ENCODE measurements at regions not wholly inside any gene's neighbourhood (a gene's known extent, or its start where the extent isn't known, plus 50 kb on each side); places are given as distances from the start of the nearest gene placed in this dataset.
A peak's percentile ranks its signal among the peaks of the same experiment; 100 is the strongest.

GRCh38 chr15:62464705-62465104 is 299.6 kb upstream of the C2CD4B start:
- Histone ChIP-seq H3K36me3 (no peaks in the 10 kb centered on the region), H3K4me1 (peaks cover 0 to 21% of the 10 kb centered on the region in 2 donors), H3K27ac (no peak overlapping the region), H3K27me3 (no peaks in the 10 kb centered on the region), H3K4me3 (no peak overlapping the region), H3K9me3 (no peaks in the 10 kb centered on the region)
- TF ChIP-seq, protein P1, sequence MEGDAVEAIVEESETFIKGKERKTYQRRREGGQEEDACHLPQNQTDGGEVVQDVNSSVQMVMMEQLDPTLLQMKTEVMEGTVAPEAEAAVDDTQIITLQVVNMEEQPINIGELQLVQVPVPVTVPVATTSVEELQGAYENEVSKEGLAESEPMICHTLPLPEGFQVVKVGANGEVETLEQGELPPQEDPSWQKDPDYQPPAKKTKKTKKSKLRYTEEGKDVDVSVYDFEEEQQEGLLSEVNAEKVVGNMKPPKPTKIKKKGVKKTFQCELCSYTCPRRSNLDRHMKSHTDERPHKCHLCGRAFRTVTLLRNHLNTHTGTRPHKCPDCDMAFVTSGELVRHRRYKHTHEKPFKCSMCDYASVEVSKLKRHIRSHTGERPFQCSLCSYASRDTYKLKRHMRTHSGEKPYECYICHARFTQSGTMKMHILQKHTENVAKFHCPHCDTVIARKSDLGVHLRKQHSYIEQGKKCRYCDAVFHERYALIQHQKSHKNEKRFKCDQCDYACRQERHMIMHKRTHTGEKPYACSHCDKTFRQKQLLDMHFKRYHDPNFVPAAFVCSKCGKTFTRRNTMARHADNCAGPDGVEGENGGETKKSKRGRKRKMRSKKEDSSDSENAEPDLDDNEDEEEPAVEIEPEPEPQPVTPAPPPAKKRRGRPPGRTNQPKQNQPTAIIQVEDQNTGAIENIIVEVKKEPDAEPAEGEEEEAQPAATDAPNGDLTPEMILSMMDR (IDR thresholded peaks at IDR 0.05), result no peak
- DNase-seq (ENCODE audit: low spot score), result no peak

GRCh38 chr15:62465173-62465572 is 300.1 kb upstream of the C2CD4B start:
- peaks cover 0 to 26% of the 10 kb centered on the region in 2 donors for H3K4me1 ChIP-seq
- H3K27me3 ChIP-seq, result no peaks in the 10 kb centered on the region
- no peak for DNase-seq (ENCODE audit: low spot score)
- H3K36me3 ChIP-seq, result no peaks in the 10 kb centered on the region
- H3K9me3 ChIP-seq, result no peaks in the 10 kb centered on the region
- H3K4me3 ChIP-seq, result no peak overlapping the region
- TF ChIP-seq, protein P1 (IDR thresholded peaks at IDR 0.05), result no peak
- no peak overlapping the region for H3K27ac ChIP-seq

DNA sequence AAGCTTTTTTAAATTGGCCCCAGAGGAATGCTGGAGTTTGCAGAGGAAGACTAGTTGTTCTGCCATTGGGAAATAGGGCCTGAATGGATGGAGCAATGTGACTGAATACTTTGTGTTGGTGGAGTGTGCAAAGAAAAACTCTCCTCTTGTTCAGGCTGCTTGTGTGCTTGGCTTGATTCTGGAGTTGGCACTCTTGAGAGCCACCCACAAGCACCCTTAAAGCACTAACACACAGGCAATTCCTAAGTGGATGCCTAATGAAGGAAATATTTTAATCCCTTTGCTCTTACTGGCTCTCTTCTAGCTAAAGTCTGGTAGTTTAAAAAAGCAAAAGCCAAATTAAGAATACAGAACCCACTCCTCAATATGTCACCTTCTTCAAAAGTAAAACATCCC is 304.4 kb upstream of the C2CD4B start:
- no peak for DNase-seq (ENCODE audit: low spot score)
- Histone ChIP-seq H3K9me3 (no peaks in the 10 kb centered on the region), H3K4me3 (no peak overlapping the region), H3K27me3 (no peaks in the 10 kb centered on the region), H3K4me1 (peaks cover 0 to 56% of the 10 kb centered on the region in 2 donors), H3K27ac (peak overlapping the region; percentile 74 to 82), H3K36me3 (no peaks in the 10 kb centered on the region)
- TF ChIP-seq, protein P1 (IDR thresholded peaks at IDR 0.05), result no peak

GRCh38 chr15:62469874-62470688 is 305.0 kb upstream of the C2CD4B start:
- H3K27me3 ChIP-seq, result no peaks in the 10 kb centered on the region
- TF ChIP-seq, protein P1 (IDR thresholded peaks at IDR 0.05), result no peak
- no peak overlapping the region for H3K4me3 ChIP-seq
- DNase-seq (ENCODE audit: low spot score), result peak; percentile 92
- H3K36me3 ChIP-seq, result no peaks in the 10 kb centered on the region
- no peaks in the 10 kb centered on the region for H3K9me3 ChIP-seq
- H3K27ac ChIP-seq, result peak overlapping the region; percentile 74 to 82
- peaks cover 0 to 57% of the 10 kb centered on the region in 2 donors for H3K4me1 ChIP-seq

DNA sequence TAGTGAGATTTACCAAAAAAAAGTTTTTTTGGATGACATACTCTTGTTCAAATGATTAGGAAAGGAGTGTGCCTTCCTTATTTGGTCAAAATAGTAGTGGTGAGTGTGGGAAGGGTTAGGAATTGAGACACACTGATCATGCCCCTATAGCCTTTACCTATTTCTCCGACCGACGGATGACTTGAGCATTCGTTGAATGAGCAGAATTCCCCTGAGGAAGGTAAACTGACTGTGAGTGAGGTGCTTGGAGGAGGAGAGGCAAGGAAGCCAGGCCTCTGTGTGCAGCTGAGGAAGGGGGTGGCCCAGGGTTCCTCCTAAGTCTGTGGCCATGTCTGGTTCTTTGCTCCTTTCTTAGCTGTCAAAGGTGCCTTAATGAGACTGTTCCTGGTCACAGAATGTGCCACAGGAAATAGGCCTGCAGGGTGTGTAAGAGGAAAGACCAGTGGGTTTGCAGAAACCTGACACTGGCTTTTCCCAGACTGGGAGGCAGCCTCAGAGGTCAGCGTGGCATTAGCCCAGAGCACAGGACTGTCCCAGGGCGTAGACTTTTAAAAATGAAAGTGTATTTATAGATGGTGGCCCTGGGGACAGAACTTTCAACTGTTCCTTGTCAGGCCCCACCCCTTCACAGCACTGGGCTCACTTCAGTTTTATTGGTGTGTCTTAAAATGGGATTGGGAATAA is 307.7 kb upstream of the C2CD4B start:
- H3K9me3 ChIP-seq, result no peaks in the 10 kb centered on the region
- no peaks in the 10 kb centered on the region for H3K27me3 ChIP-seq
- H3K4me1 ChIP-seq, result peaks cover 0 to 69% of the 10 kb centered on the region in 2 donors
- no peak for DNase-seq (ENCODE audit: low spot score)
- no peak overlapping the region for H3K4me3 ChIP-seq
- peak overlapping the region; percentile 45 to 48 for H3K27ac ChIP-seq
- TF ChIP-seq, protein P1 (IDR thresholded peaks at IDR 0.05), result no peak
- no peaks in the 10 kb centered on the region for H3K36me3 ChIP-seq

All from right atrium auricular region (tissue), 2 donors.